Body of pancreas (tissue), 4 donors: ENCODE measurements at regions not wholly inside any gene's neighbourhood (a gene's known extent, or its start where the extent isn't known, plus 50 kb on each side); places are given as distances from the start of the nearest gene placed in this dataset.

Experiments used
- POLR2A ChIP-seq, 3 donors: fragments of 450-650 bp; IDR thresholded peaks; one replicate each; pipeline ENCODE4 v1.6.1; 2016; ENCODE audit warnings: antibody characterized with exemption in 3 of 3, mild to moderate bottlenecking in 2 of 3
- TF ChIP-seq, protein P1 (sequence below), 7 experiments: fragments of 450-650 bp in 4 of 7; fragments of 200-600 bp in 3 of 7; sonication (generic) in 3 of 7; IDR thresholded peaks; one replicate each; pipeline ENCODE4 v1.5.1; 2016 to 2019; ENCODE audit warnings: antibody characterized with exemption in 7 of 7

DNA sequence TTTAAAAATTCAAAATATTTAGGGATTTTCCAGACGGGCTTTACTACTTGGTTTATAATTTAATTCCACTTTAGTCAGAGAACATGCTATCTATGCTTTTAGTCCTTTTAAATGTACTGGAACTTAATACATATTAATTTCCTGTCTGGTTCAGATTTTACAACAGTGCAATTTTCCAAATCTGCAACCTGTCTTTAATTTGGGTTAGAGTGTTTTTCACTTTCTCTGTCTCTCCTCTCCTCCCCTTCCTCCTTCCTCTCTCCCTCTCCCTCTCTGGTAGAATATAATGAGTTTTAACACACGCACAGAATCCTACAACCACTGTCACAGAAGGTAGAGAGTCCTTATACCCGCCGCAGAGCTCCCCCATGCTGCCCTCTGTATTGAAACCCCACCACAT is 950.7 kb downstream of the BRD1 start:
- TF ChIP-seq, protein P1, sequence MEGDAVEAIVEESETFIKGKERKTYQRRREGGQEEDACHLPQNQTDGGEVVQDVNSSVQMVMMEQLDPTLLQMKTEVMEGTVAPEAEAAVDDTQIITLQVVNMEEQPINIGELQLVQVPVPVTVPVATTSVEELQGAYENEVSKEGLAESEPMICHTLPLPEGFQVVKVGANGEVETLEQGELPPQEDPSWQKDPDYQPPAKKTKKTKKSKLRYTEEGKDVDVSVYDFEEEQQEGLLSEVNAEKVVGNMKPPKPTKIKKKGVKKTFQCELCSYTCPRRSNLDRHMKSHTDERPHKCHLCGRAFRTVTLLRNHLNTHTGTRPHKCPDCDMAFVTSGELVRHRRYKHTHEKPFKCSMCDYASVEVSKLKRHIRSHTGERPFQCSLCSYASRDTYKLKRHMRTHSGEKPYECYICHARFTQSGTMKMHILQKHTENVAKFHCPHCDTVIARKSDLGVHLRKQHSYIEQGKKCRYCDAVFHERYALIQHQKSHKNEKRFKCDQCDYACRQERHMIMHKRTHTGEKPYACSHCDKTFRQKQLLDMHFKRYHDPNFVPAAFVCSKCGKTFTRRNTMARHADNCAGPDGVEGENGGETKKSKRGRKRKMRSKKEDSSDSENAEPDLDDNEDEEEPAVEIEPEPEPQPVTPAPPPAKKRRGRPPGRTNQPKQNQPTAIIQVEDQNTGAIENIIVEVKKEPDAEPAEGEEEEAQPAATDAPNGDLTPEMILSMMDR (IDR thresholded peaks at IDR 0.05): no peak
- no peak for TF ChIP-seq POLR2A (IDR thresholded peaks at IDR 0.05)
